HG02571 (cell line): ENCODE measurements at regions not wholly inside any gene's neighbourhood (a gene's known extent, or its start where the extent isn't known, plus 50 kb on each side); places are given as distances from the start of the nearest gene placed in this dataset.
A peak's percentile ranks its signal among the peaks of the same experiment; 100 is the strongest.
"Not testable (repeated sequence)": the region's sequence is repeated elsewhere in the genome, so short reads cannot be mapped to it uniquely, and the experiment has no call there.

Source experiments
- ATAC-seq: cut with Tn5 transposase; IDR thresholded peaks from one replicate; pipeline ENCODE4 v1.9.1; 2021; ENCODE audit warnings: mild to moderate bottlenecking, moderate library complexity; ENCODE audit not compliant: unreplicated experiment

GRCh38 chr1:157369808-157370521 is 182.3 kb downstream of the FCRL5 start:
- ATAC-seq, result no peak

GRCh38 chr1:157368941-157369340 is 183.4 kb downstream of the FCRL5 start:
- ATAC-seq, result not testable (repeated sequence)

- ATAC-seq, result no peak
Observed at GRCh38 chr1:157368363-157368762, 184.0 kb downstream of the FCRL5 start.

- no peak for ATAC-seq
Observed at GRCh38 chr1:157367870-157368269, 184.4 kb downstream of the FCRL5 start.

GRCh38 chr1:157367091-157367739 is 185.1 kb downstream of the FCRL5 start:
- no peak for ATAC-seq

GRCh38 chr1:157364612-157365011 is 187.7 kb downstream of the FCRL5 start:
- ATAC-seq, result no peak

GRCh38 chr1:157363660-157364140 is 188.6 kb downstream of the FCRL5 start:
- peak; percentile 70 for ATAC-seq

GRCh38 chr1:157360023-157360390 is 192.3 kb downstream of the FCRL5 start:
- ATAC-seq, result no peak

- ATAC-seq, result no peak
Observed at GRCh38 chr1:157359314-157360022, 192.8 kb downstream of the FCRL5 start.

- ATAC-seq, result no peak
Observed at GRCh38 chr1:157357111-157357510, 195.2 kb downstream of the FCRL5 start.

GRCh38 chr1:157356601-157357000 is 195.7 kb downstream of the FCRL5 start:
- ATAC-seq, result no peak

GRCh38 chr1:157353546-157353945 is 198.8 kb downstream of the FCRL5 start:
- no peak for ATAC-seq

- ATAC-seq, result no peak
Observed at GRCh38 chr1:157352817-157353408, 199.4 kb downstream of the FCRL5 start.

GRCh38 chr1:157352216-157352615 is 200.1 kb downstream of the FCRL5 start:
- ATAC-seq, result no peak

- not testable (repeated sequence) for ATAC-seq
Observed at GRCh38 chr1:157351800-157352199, 200.5 kb downstream of the FCRL5 start.

- ATAC-seq, result no peak
Observed at GRCh38 chr1:157348538-157349480, 203.5 kb downstream of the FCRL5 start.

GRCh38 chr1:157347506-157347905 is 204.8 kb downstream of the FCRL5 start:
- no peak for ATAC-seq

GRCh38 chr1:157337785-157338184 is 199.6 kb upstream of the ETV3 start:
- not testable (repeated sequence) for ATAC-seq

GRCh38 chr1:157335056-157335455 is 196.9 kb upstream of the ETV3 start:
- ATAC-seq, result no peak

GRCh38 chr1:157334041-157334440 is 195.8 kb upstream of the ETV3 start:
- no peak for ATAC-seq
